ENCODE measurements at regions not wholly inside any gene's neighbourhood (a gene's known extent, or its start where the extent isn't known, plus 50 kb on each side); places are given as distances from the start of the nearest gene placed in this dataset.
"Not testable (repeated sequence)": the region's sequence is repeated elsewhere in the genome, so short reads cannot be mapped to it uniquely, and the experiment has no call there.

- ChIA-PET CTCF (no interaction called here), POLR2A (no interaction called here)
- ATAC-seq (ENCODE audit: low read depth), result no peak
- intact Hi-C loops (cut with micrococcal nuclease), result no loop called here
- Mint-ChIP-seq H3K36me3 (ENCODE audit: low read depth) (no peaks in the 10 kb centered on the region), H3K4me1 (no peaks in the 10 kb centered on the region), H3K9me3 (peaks cover 5% of the 10 kb centered on the region), H3K4me3 (no peak overlapping the region), H3K27me3 (no peaks in the 10 kb centered on the region), H3K27ac (no peak overlapping the region)
- TF ChIP-seq CTCF (IDR thresholded peaks at IDR 0.05), result no peak
- DNase-seq, result no peak
Measured at GRCh38 chrX:137143864-137144263, 110.1 kb upstream of the GPR101 start.

GRCh38 chrX:137122651-137123050 lies 88.9 kb upstream of the GPR101 start:
- POLR2A ChIA-PET; ATAC-seq (ENCODE audit: low read depth); CTCF ChIA-PET; H3K36me3 Mint-ChIP-seq (ENCODE audit: low read depth); H3K4me1 Mint-ChIP-seq; H3K27me3 Mint-ChIP-seq; intact Hi-C loops (cut with micrococcal nuclease); DNase-seq; H3K4me3 Mint-ChIP-seq; H3K9me3 Mint-ChIP-seq; H3K27ac Mint-ChIP-seq: not testable (repeated sequence)

GRCh38 chrX:137119049-137119448 lies 85.3 kb upstream of the GPR101 start:
- Mint-ChIP-seq H3K4me3 (no peak overlapping the region), H3K27me3 (peaks cover 2% of the 10 kb centered on the region), H3K36me3 (ENCODE audit: low read depth) (no peaks in the 10 kb centered on the region), H3K4me1 (no peaks in the 10 kb centered on the region), H3K27ac (no peak overlapping the region), H3K9me3 (no peaks in the 10 kb centered on the region)
- intact Hi-C loops (cut with micrococcal nuclease), result no loop called here
- ChIA-PET POLR2A (no interaction called here), CTCF (no interaction called here)
- no peak for TF ChIP-seq CTCF (IDR thresholded peaks at IDR 0.05)
- DNase-seq, result no peak
- ATAC-seq (ENCODE audit: low read depth), result no peak

GRCh38 chrX:137118536-137118935 lies 84.7 kb upstream of the GPR101 start:
- ChIA-PET POLR2A (no interaction called here), CTCF (no interaction called here)
- H3K9me3 Mint-ChIP-seq, result no peaks in the 10 kb centered on the region
- intact Hi-C loops (cut with micrococcal nuclease), result no loop called here
- H3K4me1 Mint-ChIP-seq, result no peaks in the 10 kb centered on the region
- peaks cover 2% of the 10 kb centered on the region for H3K27me3 Mint-ChIP-seq
- DNase-seq (no peak), ATAC-seq (ENCODE audit: low read depth) (no peak)
- no peaks in the 10 kb centered on the region for H3K36me3 Mint-ChIP-seq (ENCODE audit: low read depth)
- no peak overlapping the region for H3K27ac Mint-ChIP-seq
- no peak for TF ChIP-seq CTCF (IDR thresholded peaks at IDR 0.05)
- H3K4me3 Mint-ChIP-seq, result no peak overlapping the region

- Mint-ChIP-seq H3K27ac (no peak overlapping the region), H3K36me3 (ENCODE audit: low read depth) (no peaks in the 10 kb centered on the region)
Measured at GRCh38 chrX:137118136-137118535, 84.3 kb upstream of the GPR101 start.

GRCh38 chrX:137107877-137108276 lies 74.1 kb upstream of the GPR101 start:
- POLR2A ChIA-PET; DNase-seq; H3K9me3 Mint-ChIP-seq; H3K36me3 Mint-ChIP-seq (ENCODE audit: low read depth); H3K27ac Mint-ChIP-seq; CTCF ChIA-PET; H3K4me1 Mint-ChIP-seq; H3K4me3 Mint-ChIP-seq; H3K27me3 Mint-ChIP-seq; intact Hi-C loops (cut with micrococcal nuclease); ATAC-seq (ENCODE audit: low read depth): not testable (repeated sequence)

More at GRCh38 chrX:137118136-137118535, 84.3 kb upstream of the GPR101 start:
- H3K27me3 Mint-ChIP-seq, result peaks cover 2% of the 10 kb centered on the region
- no peaks in the 10 kb centered on the region for H3K9me3 Mint-ChIP-seq
- intact Hi-C loops (cut with micrococcal nuclease), result no loop called here
- TF ChIP-seq CTCF (IDR thresholded peaks at IDR 0.05), result no peak
- no peaks in the 10 kb centered on the region for H3K4me1 Mint-ChIP-seq
- no peak for ATAC-seq (ENCODE audit: low read depth)
- DNase-seq, result no peak
- no peak overlapping the region for H3K4me3 Mint-ChIP-seq
- ChIA-PET CTCF (no interaction called here), POLR2A (no interaction called here)
